GM21381 (cell line): ENCODE measurements at regions not wholly inside any gene's neighbourhood (a gene's known extent, or its start where the extent isn't known, plus 50 kb on each side); places are given as distances from the start of the nearest gene placed in this dataset.

Experiments used
- ATAC-seq: cut with Tn5 transposase; IDR thresholded peaks from one replicate; pipeline ENCODE4 v1.9.1; 2021; ENCODE audit warnings: mild to moderate bottlenecking, moderate library complexity; ENCODE audit not compliant: unreplicated experiment

- ATAC-seq: no peak
These were observed 104.0 kb upstream of the FUT8 start for GRCh38 chr14:65308536-65308935.

- no peak for ATAC-seq
These were observed 102.0 kb upstream of the FUT8 start for GRCh38 chr14:65310568-65310967.

- ATAC-seq: no peak
These were observed 99.7 kb upstream of the FUT8 start for GRCh38 chr14:65312859-65313258.

GRCh38 chr14:65318636-65319506 is 93.7 kb upstream of the FUT8 start:
- ATAC-seq: peak; percentile 63

GRCh38 chr14:65320661-65321308 is 91.7 kb upstream of the FUT8 start:
- no peak for ATAC-seq

- ATAC-seq: no peak
These were observed 91.1 kb upstream of the FUT8 start for GRCh38 chr14:65321370-65321875.

- ATAC-seq: no peak
These were observed 83.0 kb upstream of the FUT8 start for GRCh38 chr14:65329481-65329880.

GRCh38 chr14:65329911-65330310 is 82.6 kb upstream of the FUT8 start:
- ATAC-seq: no peak

- no peak for ATAC-seq
These were observed 82.1 kb upstream of the FUT8 start for GRCh38 chr14:65330416-65330815.

GRCh38 chr14:65331652-65332051 is 80.9 kb upstream of the FUT8 start:
- ATAC-seq: no peak

GRCh38 chr14:65332141-65332871 is 80.2 kb upstream of the FUT8 start:
- ATAC-seq: no peak

- ATAC-seq: no peak
These were observed 78.4 kb upstream of the FUT8 start for GRCh38 chr14:65333943-65334687.

GRCh38 chr14:65334765-65335410 is 77.6 kb upstream of the FUT8 start:
- no peak for ATAC-seq

GRCh38 chr14:65335411-65335947 is 77.1 kb upstream of the FUT8 start:
- no peak for ATAC-seq

GRCh38 chr14:65336191-65336591 is 76.3 kb upstream of the FUT8 start:
- ATAC-seq: no peak

GRCh38 chr14:65339866-65340265 is 72.7 kb upstream of the FUT8 start:
- ATAC-seq: no peak

- ATAC-seq: no peak
These were observed 68.5 kb upstream of the FUT8 start for GRCh38 chr14:65344011-65344410.

GRCh38 chr14:65345266-65345665 is 67.3 kb upstream of the FUT8 start:
- ATAC-seq: no peak

GRCh38 chr14:65346474-65346873 is 66.1 kb upstream of the FUT8 start:
- ATAC-seq: no peak

- no peak for ATAC-seq
These were observed 65.6 kb upstream of the FUT8 start for GRCh38 chr14:65346895-65347294.
